RWPE2 (cell line): ENCODE measurements at regions not wholly inside any gene's neighbourhood (a gene's known extent, or its start where the extent isn't known, plus 50 kb on each side); places are given as distances from the start of the nearest gene placed in this dataset.

Experiments used
- ATAC-seq: fragments of 200-7000 bp; cut with Tn5 transposase; 3 replicates; pipeline ENCODE4 v1.9.1; 2021; ENCODE audit warnings: low read depth
- DNase-seq: peaks from one replicate; pipeline ENCODE4 v3.0.0-alpha.2; 2020; ENCODE audit warnings: low spot score
- H3K27ac ChIP-seq: fragments of 450-650 bp; 2 replicates; pipeline ENCODE4 v1.5.1; 2017; ENCODE audit warnings: mild to moderate bottlenecking; ENCODE audit not compliant: poor library complexity, severe bottlenecking
- H3K27me3 ChIP-seq: fragments of 250-450 bp; sonication (Bioruptor Pico); 2 replicates; pipeline ENCODE4 v1.5.1; 2021; ENCODE audit warnings: mild to moderate bottlenecking, moderate library complexity; ENCODE audit not compliant: insufficient read depth, poor library complexity, severe bottlenecking
- H3K36me3 ChIP-seq: fragments of 250-450 bp; sonication (Bioruptor Pico); 2 replicates; pipeline ENCODE4 v1.5.1; 2020; ENCODE audit warnings: low read depth, mild to moderate bottlenecking, moderate library complexity
- H3K4me1 ChIP-seq: fragments of 250-450 bp; sonication (Bioruptor Pico); 2 replicates; pipeline ENCODE4 v1.5.1; 2021; ENCODE audit warnings: mild to moderate bottlenecking, moderate library complexity; ENCODE audit not compliant: insufficient read depth, poor library complexity, severe bottlenecking
- H3K4me3 ChIP-seq: fragments of 250-450 bp; sonication (Bioruptor Pico); 2 replicates; pipeline ENCODE4 v1.5.1; 2021; ENCODE audit warnings: mild to moderate bottlenecking, moderate library complexity; ENCODE audit not compliant: severe bottlenecking
- H3K9me3 ChIP-seq: fragments of 250-450 bp; sonication (Bioruptor Pico); 2 replicates; pipeline ENCODE4 v1.5.1; 2021; ENCODE audit warnings: mild to moderate bottlenecking, moderate library complexity; ENCODE audit not compliant: severe bottlenecking
- TF ChIP-seq, protein P1 (sequence below): fragments of 450-650 bp; IDR thresholded peaks from one replicate; pipeline ENCODE4 v1.5.1; 2017; ENCODE audit warnings: mild to moderate bottlenecking, moderate library complexity; ENCODE audit not compliant: poor library complexity, severe bottlenecking

DNA sequence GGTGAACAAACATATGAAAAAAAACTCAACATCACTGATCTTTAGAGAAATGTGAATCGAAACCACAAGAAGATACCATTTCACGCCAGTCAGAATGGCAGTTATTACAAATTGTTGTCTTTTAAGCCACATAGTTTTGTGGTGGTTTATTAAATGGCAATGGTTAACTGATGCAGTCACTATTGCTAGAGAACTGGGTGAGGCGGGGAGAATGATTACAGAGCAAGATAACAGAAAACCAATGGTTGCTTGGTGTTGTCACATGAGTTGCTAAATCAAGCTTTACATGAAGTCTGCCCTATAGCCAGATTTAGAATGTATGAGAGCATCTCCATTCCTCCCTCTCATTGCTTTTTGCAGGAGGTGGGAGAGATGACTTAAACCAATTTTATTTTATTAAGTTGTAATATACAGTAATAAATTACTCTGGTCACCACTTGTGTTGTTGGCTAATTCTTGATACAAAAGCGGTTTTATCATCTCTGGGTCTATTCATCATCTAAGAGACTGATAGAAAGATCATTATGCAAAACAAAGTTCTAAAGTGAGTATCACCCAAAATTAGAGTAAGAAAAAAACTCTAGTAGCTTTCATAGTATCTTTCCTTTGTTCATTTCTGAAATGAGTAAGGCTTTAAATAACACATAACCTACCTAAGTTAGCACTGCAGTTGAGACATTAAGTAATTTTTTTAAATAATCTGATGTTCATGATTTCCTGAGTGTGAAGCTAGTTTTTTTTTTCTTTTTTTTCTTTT is 859.5 kb downstream of the STIM2 start:
- TF ChIP-seq, protein P1, sequence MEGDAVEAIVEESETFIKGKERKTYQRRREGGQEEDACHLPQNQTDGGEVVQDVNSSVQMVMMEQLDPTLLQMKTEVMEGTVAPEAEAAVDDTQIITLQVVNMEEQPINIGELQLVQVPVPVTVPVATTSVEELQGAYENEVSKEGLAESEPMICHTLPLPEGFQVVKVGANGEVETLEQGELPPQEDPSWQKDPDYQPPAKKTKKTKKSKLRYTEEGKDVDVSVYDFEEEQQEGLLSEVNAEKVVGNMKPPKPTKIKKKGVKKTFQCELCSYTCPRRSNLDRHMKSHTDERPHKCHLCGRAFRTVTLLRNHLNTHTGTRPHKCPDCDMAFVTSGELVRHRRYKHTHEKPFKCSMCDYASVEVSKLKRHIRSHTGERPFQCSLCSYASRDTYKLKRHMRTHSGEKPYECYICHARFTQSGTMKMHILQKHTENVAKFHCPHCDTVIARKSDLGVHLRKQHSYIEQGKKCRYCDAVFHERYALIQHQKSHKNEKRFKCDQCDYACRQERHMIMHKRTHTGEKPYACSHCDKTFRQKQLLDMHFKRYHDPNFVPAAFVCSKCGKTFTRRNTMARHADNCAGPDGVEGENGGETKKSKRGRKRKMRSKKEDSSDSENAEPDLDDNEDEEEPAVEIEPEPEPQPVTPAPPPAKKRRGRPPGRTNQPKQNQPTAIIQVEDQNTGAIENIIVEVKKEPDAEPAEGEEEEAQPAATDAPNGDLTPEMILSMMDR: no peak
- H3K27me3 ChIP-seq: no peaks in the 10 kb centered on the region

DNA sequence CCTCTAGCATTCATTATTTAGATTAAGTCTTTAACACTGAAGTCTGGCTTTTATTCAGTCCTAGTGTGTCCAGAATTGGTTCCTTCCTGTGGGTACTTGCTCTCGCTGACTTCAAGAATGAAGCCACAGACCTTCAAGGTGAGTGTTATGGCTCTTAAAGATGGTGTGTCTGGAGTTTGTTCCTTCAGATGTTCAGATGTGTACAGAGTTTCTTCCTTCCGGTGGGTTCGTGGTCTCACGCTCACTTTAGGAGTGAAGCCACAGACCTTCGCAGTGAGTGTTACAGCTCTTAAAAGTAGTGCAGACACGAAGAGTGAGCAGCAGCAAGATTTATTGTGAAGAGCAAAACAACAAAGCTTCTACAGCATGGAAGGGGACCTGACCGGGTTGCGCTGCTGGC is 860.6 kb downstream of the STIM2 start:
- H3K9me3 ChIP-seq: no peaks in the 10 kb centered on the region
- no peak for DNase-seq
- ATAC-seq: no peak
- H3K36me3 ChIP-seq: no peaks in the 10 kb centered on the region
- TF ChIP-seq, protein P1: no peak
- H3K4me3 ChIP-seq: no peak overlapping the region
- no peak overlapping the region for H3K27ac ChIP-seq
- no peaks in the 10 kb centered on the region for H3K4me1 ChIP-seq
- H3K27me3 ChIP-seq: no peaks in the 10 kb centered on the region

More for the DNA sequence above, 859.5 kb downstream of the STIM2 start:
- Histone ChIP-seq H3K4me1 (no peaks in the 10 kb centered on the region), H3K9me3 (no peaks in the 10 kb centered on the region), H3K4me3 (no peak overlapping the region), H3K27ac (no peak overlapping the region), H3K36me3 (no peaks in the 10 kb centered on the region)
- ATAC-seq: no peak
- no peak for DNase-seq

DNA sequence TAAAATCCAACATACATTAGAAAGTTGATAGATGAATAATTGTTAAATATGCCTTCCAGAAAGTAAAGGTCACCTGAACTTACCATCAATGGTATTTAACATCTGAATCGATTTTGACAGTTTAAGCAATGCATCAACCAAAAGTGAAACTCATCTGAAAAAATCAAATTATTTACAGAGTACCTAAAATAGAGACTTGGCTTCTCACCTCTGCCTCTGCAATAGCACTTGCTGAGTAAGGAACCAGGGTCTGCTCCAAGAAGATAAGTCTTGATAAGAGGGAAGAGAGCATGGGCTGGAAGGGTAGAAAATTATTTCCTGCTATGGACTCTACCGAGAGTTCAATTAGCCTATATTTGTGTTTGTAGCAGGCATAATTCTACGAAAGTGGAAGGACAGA is 868.3 kb downstream of the STIM2 start:
- Histone ChIP-seq H3K4me1 (no peaks in the 10 kb centered on the region), H3K36me3 (no peaks in the 10 kb centered on the region), H3K27me3 (no peaks in the 10 kb centered on the region), H3K4me3 (no peak overlapping the region), H3K27ac (no peak overlapping the region), H3K9me3 (no peaks in the 10 kb centered on the region)
- TF ChIP-seq, protein P1: no peak
- no peak for ATAC-seq
- DNase-seq: no peak

DNA sequence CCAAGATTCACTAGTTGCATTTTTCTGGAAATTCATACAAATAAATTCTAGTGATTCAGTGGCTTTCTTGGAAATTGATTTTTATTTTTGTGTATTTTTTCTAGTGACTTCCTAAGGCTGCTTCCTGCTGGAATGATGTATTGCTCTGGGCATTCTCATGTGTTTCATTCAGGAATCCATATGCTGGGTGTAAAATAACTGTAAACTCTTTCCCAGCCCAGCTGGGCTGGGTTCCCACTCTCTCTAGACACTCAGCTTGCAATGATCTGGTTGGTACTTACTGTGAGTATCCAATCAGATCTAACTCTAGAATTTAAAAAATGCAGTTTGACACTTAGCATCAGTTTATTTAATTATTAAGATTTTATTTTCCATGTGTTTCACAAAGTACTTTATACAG is 882.2 kb downstream of the STIM2 start:
- no peaks in the 10 kb centered on the region for H3K9me3 ChIP-seq
- H3K36me3 ChIP-seq: no peaks in the 10 kb centered on the region
- H3K4me1 ChIP-seq: no peaks in the 10 kb centered on the region
- no peak for ATAC-seq
- DNase-seq: no peak
- no peak overlapping the region for H3K27ac ChIP-seq
- TF ChIP-seq, protein P1: no peak
- H3K4me3 ChIP-seq: no peak overlapping the region
- peaks cover 5% of the 10 kb centered on the region for H3K27me3 ChIP-seq
